ENCODE measurements at regions not wholly inside any gene's neighbourhood (a gene's known extent, or its start where the extent isn't known, plus 50 kb on each side); places are given as distances from the start of the nearest gene placed in this dataset.

DNA sequence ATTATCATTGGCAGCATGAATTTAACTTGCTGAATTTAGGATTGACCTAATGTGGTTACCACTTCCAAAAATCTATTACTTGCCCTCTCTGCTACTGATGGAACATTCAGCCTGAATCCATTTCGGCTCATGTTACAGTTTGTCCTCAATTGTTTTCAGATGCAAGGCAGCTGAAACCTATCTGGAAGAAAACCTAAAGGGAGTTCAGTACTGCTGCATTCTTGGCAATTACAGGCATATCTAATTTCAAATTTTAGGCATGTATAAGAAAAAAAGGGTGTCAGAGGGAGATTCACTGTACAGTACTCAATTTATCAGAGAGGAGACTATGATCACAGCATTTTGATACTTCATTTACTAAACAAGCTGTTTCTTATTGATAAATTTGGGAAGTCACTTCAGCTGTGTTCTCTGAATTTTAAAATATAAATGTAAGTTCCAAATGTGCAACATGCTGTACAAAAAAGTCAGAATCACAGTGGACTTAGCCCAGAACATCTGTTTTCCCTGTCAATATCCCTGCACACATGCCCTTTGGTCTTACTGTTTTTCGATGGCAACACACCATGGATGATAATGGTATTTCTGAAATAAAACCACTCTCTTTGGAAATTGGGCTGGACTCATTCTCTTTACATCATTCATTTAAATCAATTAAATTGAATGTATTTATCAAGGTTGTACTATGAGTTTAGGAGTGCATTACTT, 651.6 kb upstream of the ADGRL4 start:
- TF ChIP-seq, protein P1, sequence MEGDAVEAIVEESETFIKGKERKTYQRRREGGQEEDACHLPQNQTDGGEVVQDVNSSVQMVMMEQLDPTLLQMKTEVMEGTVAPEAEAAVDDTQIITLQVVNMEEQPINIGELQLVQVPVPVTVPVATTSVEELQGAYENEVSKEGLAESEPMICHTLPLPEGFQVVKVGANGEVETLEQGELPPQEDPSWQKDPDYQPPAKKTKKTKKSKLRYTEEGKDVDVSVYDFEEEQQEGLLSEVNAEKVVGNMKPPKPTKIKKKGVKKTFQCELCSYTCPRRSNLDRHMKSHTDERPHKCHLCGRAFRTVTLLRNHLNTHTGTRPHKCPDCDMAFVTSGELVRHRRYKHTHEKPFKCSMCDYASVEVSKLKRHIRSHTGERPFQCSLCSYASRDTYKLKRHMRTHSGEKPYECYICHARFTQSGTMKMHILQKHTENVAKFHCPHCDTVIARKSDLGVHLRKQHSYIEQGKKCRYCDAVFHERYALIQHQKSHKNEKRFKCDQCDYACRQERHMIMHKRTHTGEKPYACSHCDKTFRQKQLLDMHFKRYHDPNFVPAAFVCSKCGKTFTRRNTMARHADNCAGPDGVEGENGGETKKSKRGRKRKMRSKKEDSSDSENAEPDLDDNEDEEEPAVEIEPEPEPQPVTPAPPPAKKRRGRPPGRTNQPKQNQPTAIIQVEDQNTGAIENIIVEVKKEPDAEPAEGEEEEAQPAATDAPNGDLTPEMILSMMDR (IDR thresholded peaks at IDR 0.05) = no peak
- no peak for DNase-seq
- no peak overlapping the region for H3K27ac Mint-ChIP-seq
- H3K27me3 Mint-ChIP-seq (ENCODE audit: insufficient read depth) = no peaks in the 10 kb centered on the region
- no peaks in the 10 kb centered on the region for H3K36me3 Mint-ChIP-seq (ENCODE audit: low read depth)
- no peaks in the 10 kb centered on the region for H3K9me3 Mint-ChIP-seq
- H3K4me3 Mint-ChIP-seq = no peak overlapping the region
- H3K4me1 Mint-ChIP-seq (ENCODE audit: low read depth) = no peaks in the 10 kb centered on the region

DNA sequence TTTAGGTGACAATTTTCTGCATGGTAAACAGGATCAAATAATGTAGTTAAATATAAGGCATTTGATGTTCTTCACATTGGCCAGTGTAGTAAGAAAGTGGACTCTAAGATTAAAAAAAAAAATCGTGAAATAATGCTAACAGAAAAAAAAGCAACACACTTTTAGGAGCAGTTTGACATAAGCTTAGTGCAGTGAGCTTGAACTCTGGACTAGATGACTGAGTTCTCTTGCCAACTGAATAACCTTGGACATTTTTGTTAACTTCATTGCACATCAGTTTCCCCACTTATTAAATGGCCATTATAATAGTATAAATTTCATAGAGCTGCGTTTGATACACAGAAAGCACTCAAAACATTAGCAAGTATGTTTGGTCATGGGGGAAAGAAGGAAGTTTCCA, 649.3 kb upstream of the ADGRL4 start:
- Mint-ChIP-seq H3K36me3 (ENCODE audit: low read depth) (no peaks in the 10 kb centered on the region), H3K4me3 (no peak overlapping the region), H3K9me3 (no peaks in the 10 kb centered on the region), H3K4me1 (ENCODE audit: low read depth) (no peaks in the 10 kb centered on the region), H3K27ac (no peak overlapping the region), H3K27me3 (ENCODE audit: insufficient read depth) (no peaks in the 10 kb centered on the region)
- no peak for DNase-seq
- TF ChIP-seq, protein P1 (IDR thresholded peaks at IDR 0.05) = no peak

DNA sequence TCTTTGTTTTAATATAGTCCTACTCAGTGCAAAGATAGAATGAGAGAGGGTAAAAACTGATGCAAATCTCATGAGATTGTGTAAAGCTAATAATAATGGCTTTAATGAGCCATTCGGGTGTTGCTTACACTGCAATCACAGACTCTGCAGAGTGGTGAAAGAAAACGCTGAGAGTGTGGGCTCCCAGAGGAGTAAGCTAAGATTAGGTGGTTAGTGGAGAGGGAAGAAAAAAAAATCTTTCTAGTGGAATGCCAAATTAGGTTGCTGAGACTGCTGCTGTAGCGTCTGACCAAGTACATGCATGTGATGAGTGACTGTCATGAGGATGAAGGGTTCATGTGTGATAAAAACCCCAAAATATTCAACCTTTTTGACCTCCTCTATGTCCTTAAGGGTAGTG, 645.9 kb upstream of the ADGRL4 start:
- no peaks in the 10 kb centered on the region for H3K36me3 Mint-ChIP-seq (ENCODE audit: low read depth)

GRCh38 chr1:79648126-79648525, 641.6 kb upstream of the ADGRL4 start:
- TF ChIP-seq, protein P1 (IDR thresholded peaks at IDR 0.05) = no peak
- Mint-ChIP-seq H3K4me1 (ENCODE audit: low read depth) (no peaks in the 10 kb centered on the region), H3K4me3 (no peak overlapping the region), H3K9me3 (no peaks in the 10 kb centered on the region), H3K27me3 (ENCODE audit: insufficient read depth) (no peaks in the 10 kb centered on the region), H3K36me3 (ENCODE audit: low read depth) (no peaks in the 10 kb centered on the region), H3K27ac (no peak overlapping the region)
- no peak for DNase-seq

More for the DNA sequence above, 645.9 kb upstream of the ADGRL4 start:
- DNase-seq = no peak
- no peak overlapping the region for H3K27ac Mint-ChIP-seq
- no peaks in the 10 kb centered on the region for H3K9me3 Mint-ChIP-seq
- TF ChIP-seq, protein P1 (IDR thresholded peaks at IDR 0.05) = no peak
- no peaks in the 10 kb centered on the region for H3K4me1 Mint-ChIP-seq (ENCODE audit: low read depth)
- H3K27me3 Mint-ChIP-seq (ENCODE audit: insufficient read depth) = no peaks in the 10 kb centered on the region
- H3K4me3 Mint-ChIP-seq = no peak overlapping the region

DNA sequence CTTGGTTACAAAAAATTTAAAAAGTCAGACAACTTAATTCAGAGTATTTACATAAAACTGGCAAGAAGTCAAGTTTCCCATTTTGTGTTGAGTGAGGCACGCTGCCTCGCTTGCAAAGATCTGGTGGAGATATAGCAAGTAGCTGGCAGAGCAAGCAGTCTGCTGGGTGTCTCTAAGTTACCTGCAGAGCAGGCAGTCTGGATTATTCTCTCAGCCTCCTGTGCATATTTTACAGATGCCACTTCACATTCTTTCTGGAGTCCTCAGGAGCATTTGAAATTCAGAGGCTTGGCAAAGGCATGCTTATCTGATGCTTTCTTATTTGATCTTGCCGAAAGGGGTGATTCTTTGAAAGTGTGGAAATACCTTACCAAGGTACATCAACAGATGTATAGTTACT, 640.4 kb upstream of the ADGRL4 start:
- Mint-ChIP-seq H3K27ac (no peak overlapping the region), H3K9me3 (no peaks in the 10 kb centered on the region; the same call in 1 of the 2 replicates), H3K36me3 (ENCODE audit: low read depth) (no peaks in the 10 kb centered on the region), H3K4me1 (ENCODE audit: low read depth) (no peaks in the 10 kb centered on the region), H3K4me3 (no peak overlapping the region), H3K27me3 (ENCODE audit: insufficient read depth) (no peaks in the 10 kb centered on the region)
- no peak for DNase-seq
- TF ChIP-seq, protein P1 (IDR thresholded peaks at IDR 0.05) = no peak

Data from HFFc6 (cell line).